ENCODE measurements at regions not wholly inside any gene's neighbourhood (a gene's known extent, or its start where the extent isn't known, plus 50 kb on each side); places are given as distances from the start of the nearest gene placed in this dataset.

DNA sequence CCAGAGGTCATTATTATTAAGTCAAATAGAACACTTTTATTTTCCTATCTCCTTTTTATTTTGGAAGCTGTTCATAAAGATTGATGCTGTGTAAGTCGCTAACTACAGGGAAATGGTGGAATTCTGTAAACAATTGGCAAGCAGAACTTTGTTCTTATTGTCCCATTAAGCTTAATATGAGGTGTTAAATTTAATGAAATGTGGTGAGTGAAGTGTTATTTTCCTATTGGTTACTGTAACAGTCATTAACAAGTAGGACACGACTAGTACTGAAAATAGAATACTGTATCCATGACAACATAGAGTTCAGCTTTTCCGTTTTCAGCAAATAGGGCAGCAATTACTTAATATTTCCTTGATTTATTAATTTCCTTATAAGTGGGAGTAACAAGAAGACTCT lies 279.1 kb upstream of the ZEB2 start:
- TF ChIP-seq POLR2AphosphoS5 (IDR thresholded peaks at IDR 0.05; ENCODE audit: low read depth, low read length) (no peak), TCF7L2 (IDR thresholded peaks at IDR 0.05; ENCODE audit: low read depth, low read length) (no peak), SIN3A (IDR thresholded peaks at IDR 0.05; ENCODE audit: borderline replicate concordance, insufficient read depth, low read depth, low read length) (no peak)
- TF ChIP-seq, protein P1, sequence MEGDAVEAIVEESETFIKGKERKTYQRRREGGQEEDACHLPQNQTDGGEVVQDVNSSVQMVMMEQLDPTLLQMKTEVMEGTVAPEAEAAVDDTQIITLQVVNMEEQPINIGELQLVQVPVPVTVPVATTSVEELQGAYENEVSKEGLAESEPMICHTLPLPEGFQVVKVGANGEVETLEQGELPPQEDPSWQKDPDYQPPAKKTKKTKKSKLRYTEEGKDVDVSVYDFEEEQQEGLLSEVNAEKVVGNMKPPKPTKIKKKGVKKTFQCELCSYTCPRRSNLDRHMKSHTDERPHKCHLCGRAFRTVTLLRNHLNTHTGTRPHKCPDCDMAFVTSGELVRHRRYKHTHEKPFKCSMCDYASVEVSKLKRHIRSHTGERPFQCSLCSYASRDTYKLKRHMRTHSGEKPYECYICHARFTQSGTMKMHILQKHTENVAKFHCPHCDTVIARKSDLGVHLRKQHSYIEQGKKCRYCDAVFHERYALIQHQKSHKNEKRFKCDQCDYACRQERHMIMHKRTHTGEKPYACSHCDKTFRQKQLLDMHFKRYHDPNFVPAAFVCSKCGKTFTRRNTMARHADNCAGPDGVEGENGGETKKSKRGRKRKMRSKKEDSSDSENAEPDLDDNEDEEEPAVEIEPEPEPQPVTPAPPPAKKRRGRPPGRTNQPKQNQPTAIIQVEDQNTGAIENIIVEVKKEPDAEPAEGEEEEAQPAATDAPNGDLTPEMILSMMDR (IDR thresholded peaks at IDR 0.05) = no peak
- TF ChIP-seq, protein P2, sequence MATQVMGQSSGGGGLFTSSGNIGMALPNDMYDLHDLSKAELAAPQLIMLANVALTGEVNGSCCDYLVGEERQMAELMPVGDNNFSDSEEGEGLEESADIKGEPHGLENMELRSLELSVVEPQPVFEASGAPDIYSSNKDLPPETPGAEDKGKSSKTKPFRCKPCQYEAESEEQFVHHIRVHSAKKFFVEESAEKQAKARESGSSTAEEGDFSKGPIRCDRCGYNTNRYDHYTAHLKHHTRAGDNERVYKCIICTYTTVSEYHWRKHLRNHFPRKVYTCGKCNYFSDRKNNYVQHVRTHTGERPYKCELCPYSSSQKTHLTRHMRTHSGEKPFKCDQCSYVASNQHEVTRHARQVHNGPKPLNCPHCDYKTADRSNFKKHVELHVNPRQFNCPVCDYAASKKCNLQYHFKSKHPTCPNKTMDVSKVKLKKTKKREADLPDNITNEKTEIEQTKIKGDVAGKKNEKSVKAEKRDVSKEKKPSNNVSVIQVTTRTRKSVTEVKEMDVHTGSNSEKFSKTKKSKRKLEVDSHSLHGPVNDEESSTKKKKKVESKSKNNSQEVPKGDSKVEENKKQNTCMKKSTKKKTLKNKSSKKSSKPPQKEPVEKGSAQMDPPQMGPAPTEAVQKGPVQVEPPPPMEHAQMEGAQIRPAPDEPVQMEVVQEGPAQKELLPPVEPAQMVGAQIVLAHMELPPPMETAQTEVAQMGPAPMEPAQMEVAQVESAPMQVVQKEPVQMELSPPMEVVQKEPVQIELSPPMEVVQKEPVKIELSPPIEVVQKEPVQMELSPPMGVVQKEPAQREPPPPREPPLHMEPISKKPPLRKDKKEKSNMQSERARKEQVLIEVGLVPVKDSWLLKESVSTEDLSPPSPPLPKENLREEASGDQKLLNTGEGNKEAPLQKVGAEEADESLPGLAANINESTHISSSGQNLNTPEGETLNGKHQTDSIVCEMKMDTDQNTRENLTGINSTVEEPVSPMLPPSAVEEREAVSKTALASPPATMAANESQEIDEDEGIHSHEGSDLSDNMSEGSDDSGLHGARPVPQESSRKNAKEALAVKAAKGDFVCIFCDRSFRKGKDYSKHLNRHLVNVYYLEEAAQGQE (IDR thresholded peaks at IDR 0.05; ENCODE audit: insufficient read depth in 1 of 2, low read depth in 2 of 2, low read length in 1 of 2) = no peak
- CTCF ChIA-PET = no interaction called here
- POLR2A ChIA-PET = no interaction called here
- H3K4me3 ChIP-seq (ENCODE audit: low read depth in 2 of 2, low read length in 2 of 2) = no peak overlapping the region
- BruUV-seq (replicated peaks) = no TSS peak
- no peak for ATAC-seq
- in situ Hi-C loops (cut with HindIII; ENCODE audit: low pct_unique_long_range_greater_than_20kb, low sequenced_read_pairs) = no loop called here
- H3K36me3 ChIP-seq (ENCODE audit: control insufficient read depth, insufficient read depth, low read length) = no peaks in the 10 kb centered on the region
- H3K27ac ChIP-seq (ENCODE audit: low read length) = no peak overlapping the region
- no peaks in the 10 kb centered on the region for H3K27me3 ChIP-seq (ENCODE audit: control insufficient read depth, insufficient read depth, low read length)
- no peak for DNase-seq (ENCODE audit: low read depth, low spot score)
- intact Hi-C loops (cut with micrococcal nuclease; ENCODE audit: unreplicated experiment) = no loop called here
- no peaks in the 10 kb centered on the region for H3K9me3 ChIP-seq (ENCODE audit: control insufficient read depth, insufficient read depth, low read depth, low read length)
- no peaks in the 10 kb centered on the region for H3K4me1 ChIP-seq (ENCODE audit: control insufficient read depth, insufficient read depth, low read length)

DNA sequence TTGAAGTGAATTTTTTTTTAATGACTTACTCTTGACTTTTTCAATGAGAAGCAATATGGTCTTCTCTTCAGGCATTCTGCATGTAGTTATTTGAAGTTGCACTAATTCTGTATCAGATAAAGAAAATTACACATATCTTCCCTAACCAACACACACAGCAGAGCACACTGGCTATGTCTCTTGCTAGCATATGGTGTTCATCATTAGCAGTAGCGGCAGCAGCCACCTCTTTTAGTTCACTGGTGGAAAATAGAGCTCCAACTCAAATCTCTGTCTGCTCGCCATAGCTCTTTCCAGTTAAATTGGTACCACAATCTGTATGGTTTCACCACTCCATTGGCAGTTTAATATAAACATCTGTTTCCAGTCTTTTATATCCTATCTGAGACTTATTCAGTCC lies 278.1 kb upstream of the ZEB2 start:
- Histone ChIP-seq H3K4me3 (ENCODE audit: low read depth in 2 of 2, low read length in 2 of 2) (no peak overlapping the region), H3K27me3 (ENCODE audit: control insufficient read depth, insufficient read depth, low read length) (no peaks in the 10 kb centered on the region), H3K36me3 (ENCODE audit: control insufficient read depth, insufficient read depth, low read length) (no peaks in the 10 kb centered on the region), H3K9me3 (ENCODE audit: control insufficient read depth, insufficient read depth, low read depth, low read length) (no peaks in the 10 kb centered on the region), H3K27ac (ENCODE audit: low read length) (no peak overlapping the region), H3K4me1 (ENCODE audit: control insufficient read depth, insufficient read depth, low read length) (no peaks in the 10 kb centered on the region)
- intact Hi-C loops (cut with micrococcal nuclease; ENCODE audit: unreplicated experiment) = no loop called here
- BruUV-seq (replicated peaks) = no TSS peak
- TF ChIP-seq SIN3A (IDR thresholded peaks at IDR 0.05; ENCODE audit: borderline replicate concordance, insufficient read depth, low read depth, low read length) = no peak
- TF ChIP-seq POLR2AphosphoS5 (IDR thresholded peaks at IDR 0.05; ENCODE audit: low read depth, low read length) = no peak
- TF ChIP-seq, protein P1 (IDR thresholded peaks at IDR 0.05) = no peak
- no peak for TF ChIP-seq TCF7L2 (IDR thresholded peaks at IDR 0.05; ENCODE audit: low read depth, low read length)
- TF ChIP-seq, protein P2 (IDR thresholded peaks at IDR 0.05; ENCODE audit: insufficient read depth in 1 of 2, low read depth in 2 of 2, low read length in 1 of 2) = no peak
- POLR2A ChIA-PET = no interaction called here
- ATAC-seq (no peak), DNase-seq (ENCODE audit: low read depth, low spot score) (no peak)
- CTCF ChIA-PET = no interaction called here
- in situ Hi-C loops (cut with HindIII; ENCODE audit: low pct_unique_long_range_greater_than_20kb, low sequenced_read_pairs) = no loop called here
